ENCODE measurements at regions not wholly inside any gene's neighbourhood (a gene's known extent, or its start where the extent isn't known, plus 50 kb on each side); places are given as distances from the start of the nearest gene placed in this dataset.

GRCh38 chr2:203814661-203815540 is 52.7 kb upstream of the CTLA4 start (continued):
- TF ChIP-seq USF2 (IDR thresholded peaks at IDR 0.05; ENCODE audit: low read depth, low read length) (no peak), USF2 (CRISPR knock-in tag; IDR thresholded peaks at IDR 0.05; ENCODE audit: borderline replicate concordance) (no peak), ZNF34 (CRISPR knock-in tag; IDR thresholded peaks at IDR 0.05; ENCODE audit: borderline replicate concordance) (0 out of 2 replicates have a peak, but pooled peaks have one; percentile 77), ZNF260 (CRISPR knock-in tag; IDR thresholded peaks at IDR 0.05; ENCODE audit: borderline replicate concordance, low read depth) (no peak), SMAD1 (CRISPR knock-in tag; IDR thresholded peaks at IDR 0.05; ENCODE audit: borderline replicate concordance, low read depth) (no peak), ZNF674 (CRISPR knock-in tag; IDR thresholded peaks at IDR 0.05; ENCODE audit: low read depth) (no peak), ZBTB7B (CRISPR knock-in tag; IDR thresholded peaks at IDR 0.05) (no peak), ARNTL (CRISPR knock-in tag; IDR thresholded peaks at IDR 0.05) (peak; percentile 36; the same call in 1 of the 2 replicates), POGK (CRISPR knock-in tag; conservative IDR thresholded peaks at IDR 0.05) (no peak; the same call in 1 of the 2 replicates), NR2F6 (IDR thresholded peaks at IDR 0.05) (peak; percentile 79), NR2F6 (CRISPR knock-in tag; IDR thresholded peaks at IDR 0.05) (peak; percentile 85), ZNF30 (CRISPR knock-in tag; IDR thresholded peaks at IDR 0.05) (no peak), ZFP62 (CRISPR knock-in tag; IDR thresholded peaks at IDR 0.05) (no peak), BCLAF1 (IDR thresholded peaks at IDR 0.05) (no peak), CREM (IDR thresholded peaks at IDR 0.05) (peak; percentile 2; the same call in 1 of the 2 replicates), CREM (CRISPR knock-in tag; IDR thresholded peaks at IDR 0.05) (no peak), RFX3 (CRISPR knock-in tag; IDR thresholded peaks at IDR 0.05) (no peak), RNF2 (conservative IDR thresholded peaks at IDR 0.05; ENCODE audit: low read depth) (no peak), ZSCAN20 (CRISPR knock-in tag; IDR thresholded peaks at IDR 0.05; ENCODE audit: borderline replicate concordance) (no peak), POLR2AphosphoS5 (IDR thresholded peaks at IDR 0.05; ENCODE audit: low read depth, low read length) (no peak), ZNF614 (CRISPR knock-in tag; IDR thresholded peaks at IDR 0.05; ENCODE audit: borderline replicate concordance) (no peak), RXRA (CRISPR knock-in tag; IDR thresholded peaks at IDR 0.05) (no peak), SP5 (CRISPR knock-in tag; IDR thresholded peaks at IDR 0.05; ENCODE audit: borderline replicate concordance, low read depth) (no peak), MED1 (CRISPR knock-in tag; IDR thresholded peaks at IDR 0.05) (peak; percentile 58)

Data from HepG2 (cell line).